Heart right ventricle (tissue), 16 donors: ENCODE measurements at regions not wholly inside any gene's neighbourhood (a gene's known extent, or its start where the extent isn't known, plus 50 kb on each side); places are given as distances from the start of the nearest gene placed in this dataset.

Source experiments
- ATAC-seq, 8 donors: fragments of 200-7000 bp; cut with Tn5 transposase; one replicate each; pipeline ENCODE4 v1.9.1; 2020; ENCODE audit warnings: mild to moderate bottlenecking in 8 of 8, moderate library complexity in 8 of 8, moderate number of reproducible peaks in 1 of 8
- DNase-seq, 2 donors: peaks; one replicate each; pipeline ENCODE4 v3.0.0-alpha.2; 2020
- H3K27ac ChIP-seq, 10 donors: fragments of 200-600 bp; sonication (generic) in 2 of 10; one replicate each; pipeline versions ENCODE4 v1.5.0 to v1.8.0; 2020 to 2022; ENCODE audit warnings: mild to moderate bottlenecking in 3 of 10
- H3K27me3 ChIP-seq, 7 donors: fragments of 200-600 bp; one replicate each; pipeline ENCODE4 v1.8.0; 2021 to 2022; ENCODE audit warnings: mild to moderate bottlenecking in 2 of 7
- H3K36me3 ChIP-seq, 9 donors: fragments of 200-600 bp; sonication (generic) in 1 of 9; one replicate each; pipeline versions ENCODE4 v1.5.0 to v1.8.0; 2020 to 2022; ENCODE audit warnings: mild to moderate bottlenecking in 2 of 9
- H3K4me1 ChIP-seq, 9 donors: fragments of 200-600 bp; sonication (generic) in 1 of 9; one replicate each; pipeline versions ENCODE4 v1.5.0 to v1.8.0; 2020 to 2022; ENCODE audit warnings: mild to moderate bottlenecking in 4 of 9
- H3K4me3 ChIP-seq, 10 donors: fragments of 200-600 bp; sonication (generic) in 2 of 10; one replicate each; pipeline versions ENCODE4 v1.5.0 to v1.8.0; 2020 to 2022; ENCODE audit warnings: mild to moderate bottlenecking in 7 of 10, moderate library complexity in 2 of 10
- H3K9me3 ChIP-seq, 11 donors: fragments of 200-600 bp in 10 of 11; sonication (generic) in 2 of 11; one replicate each; pipeline versions ENCODE4 v1.5.0 to v1.8.0; 2013 to 2022; ENCODE audit warnings: mild to moderate bottlenecking in 2 of 11, control low read depth in 1 of 11, moderate library complexity in 1 of 11
- CTCF ChIP-seq, 9 donors: fragments of 200-600 bp; sonication (generic) in 2 of 9; IDR thresholded peaks; one replicate each; pipeline versions ENCODE4 v1.5.0 to v1.8.0; 2021 to 2022; ENCODE audit warnings: antibody characterized with exemption in 9 of 9, mild to moderate bottlenecking in 5 of 9, moderate library complexity in 1 of 9
- WGBS, 2 donors: extraction: QIAGEN DNeasy Blood & Tissue Kit; methylation state at CpG; one replicate each; pipeline ENCODE4 v1.1.7; 2013; ENCODE audit warnings: inconsistent platforms in 1 of 2; 5-methylcytosine and 5-hydroxymethylcytosine counted together
- intact Hi-C, 10 donors: fragments of 100-400 bp; cut with DNase I; formaldehyde crosslinking; loops; one replicate each; pipeline versions ENCODE4 v1.11.1 to v1.14.2; 2022
- donor health status: Arrhythmogenic right ventricular cardiomyopathy.
- donor health status: ischemic (EF 13 %, LVEDD 7.1; RV severe dilation, severe dysfunction).
- donor health status: healthy with polysubstance abuse.
- donor health status: DM: no; HTN: yes; CAD: no.
- donor health status: DM: no; HTN: no; CAD: no.
- donor health status: ischemic (EF 25% LVEDD 6.9; RV normal size, moderate dysfunction).
- donor health status: ischemic (EF 25% LVEDD 5.7; RV mildly dilated, moderate dysfunction).
- donor health status: healthy.
- donor health status: DM: yes; HTN: yes; CAD: no.
- donor health status: Ischemic cardiomyopathy.
- donor health status: ischemic (EF 35%, LVEDD 5.7; RV mildly dilated, moderate dysfunction).
- donor health status: nonischemic (EF 11% LVEDD 7.7; RV severe dilation, severe dysfunction).
- donor health status: DM: yes; HTN: yes; CAD: no.
- donor health status: PGD.
- donor health status: ischemic (EF 29% LVEDD 5.4; RV normal size, mild dysfunction).
- donor health status: nonischemic (EF 23%, LVEDD 6.1; RV moderate dilation, normal function).

- H3K4me3 ChIP-seq, result no peak overlapping the region
- intact Hi-C loops, result no loop called here
- peaks cover 0 to 5% (median 0%) of the 10 kb centered on the region in 7 donors for H3K27me3 ChIP-seq
- H3K4me1 ChIP-seq, result no peaks in the 10 kb centered on the region
- H3K27ac ChIP-seq, result no peak overlapping the region
- no peak for TF ChIP-seq CTCF (IDR thresholded peaks at IDR 0.05)
- no peaks in the 10 kb centered on the region for H3K36me3 ChIP-seq
- DNase-seq (no peak), ATAC-seq (no peak)
- peaks cover 0 to 16% (median 0%) of the 10 kb centered on the region in 11 donors for H3K9me3 ChIP-seq
Measured at GRCh38 chr14:49508124-49508523, 78.1 kb downstream of the RPS29 start.

- H3K27ac ChIP-seq, result no peak overlapping the region
- H3K4me3 ChIP-seq, result no peak overlapping the region
- intact Hi-C loops, result no loop called here
- no peaks in the 10 kb centered on the region for H3K36me3 ChIP-seq
- no peak for DNase-seq
- no peaks in the 10 kb centered on the region for H3K4me1 ChIP-seq
- TF ChIP-seq CTCF (IDR thresholded peaks at IDR 0.05), result no peak
- H3K9me3 ChIP-seq, result peaks cover 0 to 16% (median 0%) of the 10 kb centered on the region in 11 donors
- peaks cover 0 to 11% (median 2%) of the 10 kb centered on the region in 7 donors for H3K27me3 ChIP-seq
- WGBS, 2 donors, result 69 to 78% methylated on average over 2 of the region's 2 CpGs
- ATAC-seq, result no peak
Measured at GRCh38 chr14:49506650-49507049, 79.5 kb downstream of the RPS29 start.

GRCh38 chr14:49505041-49505766 lies 81.0 kb downstream of the RPS29 start:
- ATAC-seq (no peak), DNase-seq (no peak)
- TF ChIP-seq CTCF (IDR thresholded peaks at IDR 0.05), result no peak
- no peaks in the 10 kb centered on the region for H3K4me1 ChIP-seq
- intact Hi-C loops, result no loop called here
- no peak overlapping the region for H3K27ac ChIP-seq
- H3K36me3 ChIP-seq, result no peaks in the 10 kb centered on the region
- H3K27me3 ChIP-seq, result peaks cover 0 to 20% (median 7%) of the 10 kb centered on the region in 7 donors
- peaks cover 0 to 16% (median 0%) of the 10 kb centered on the region in 11 donors for H3K9me3 ChIP-seq
- 63 to 69% methylated on average over 5 of the region's 5 CpGs for WGBS, 2 donors
- H3K4me3 ChIP-seq, result no peak overlapping the region

- peak; percentile 56 to 86 (median 83) for TF ChIP-seq CTCF (IDR thresholded peaks at IDR 0.05)
- Histone ChIP-seq H3K27ac (no peak overlapping the region), H3K27me3 (peaks cover 0 to 47% (median 13%) of the 10 kb centered on the region in 7 donors), H3K36me3 (no peaks in the 10 kb centered on the region), H3K9me3 (no peaks in the 10 kb centered on the region), H3K4me1 (no peaks in the 10 kb centered on the region), H3K4me3 (no peak overlapping the region)
- ATAC-seq (peak in 1 of 8 donors; percentile 50), DNase-seq (peak in 1 of 2 donors; percentile 7)
- WGBS, 2 donors, result 22 to 27% methylated on average over 7 of the region's 7 CpGs
- intact Hi-C loops, result loop anchor here in 1 of 10 donors (5.0 kb wide), 1 partner anchor 36 kb away; no protein-coding TSS in a partner anchor
Measured at GRCh38 chr14:49497725-49498348, 88.3 kb downstream of the RPS29 start.
